ENCODE measurements at regions not wholly inside any gene's neighbourhood (a gene's known extent, or its start where the extent isn't known, plus 50 kb on each side); places are given as distances from the start of the nearest gene placed in this dataset.

DNA sequence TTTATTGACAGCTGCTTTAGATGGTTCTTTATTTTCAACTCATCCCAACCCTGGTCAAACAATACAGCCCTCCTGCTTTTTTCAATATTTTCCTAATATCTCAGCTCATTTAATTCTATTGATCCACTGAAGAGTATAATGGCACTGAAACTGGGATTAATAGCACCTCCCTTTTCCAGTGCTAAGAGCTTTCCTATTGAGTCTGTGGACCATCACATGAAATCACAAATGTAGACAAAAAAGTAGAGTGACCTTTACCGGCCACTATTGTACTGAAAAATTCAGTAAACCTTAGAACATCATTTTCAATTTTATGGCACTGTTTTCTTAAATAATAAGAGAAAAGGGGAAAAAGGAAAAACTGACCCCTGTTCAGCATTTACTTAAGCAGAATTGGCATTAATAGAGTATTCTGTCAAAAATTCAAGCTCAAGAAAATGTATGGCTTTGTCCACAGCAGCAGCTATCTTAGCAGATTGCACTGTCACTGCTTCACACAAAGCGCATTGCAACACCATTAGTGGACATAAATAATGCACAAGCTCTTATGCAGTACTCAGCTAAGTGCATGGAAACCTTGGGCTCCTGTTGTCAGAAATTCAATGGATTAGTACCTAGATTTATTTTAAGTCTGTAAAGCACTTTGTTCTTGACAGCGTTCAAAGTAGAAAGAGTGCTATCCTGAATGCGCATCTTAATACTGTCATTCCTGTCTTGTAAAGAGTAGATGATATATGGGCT lies 851.0 kb upstream of the KLHL1 start:
- TF ChIP-seq, protein P1, sequence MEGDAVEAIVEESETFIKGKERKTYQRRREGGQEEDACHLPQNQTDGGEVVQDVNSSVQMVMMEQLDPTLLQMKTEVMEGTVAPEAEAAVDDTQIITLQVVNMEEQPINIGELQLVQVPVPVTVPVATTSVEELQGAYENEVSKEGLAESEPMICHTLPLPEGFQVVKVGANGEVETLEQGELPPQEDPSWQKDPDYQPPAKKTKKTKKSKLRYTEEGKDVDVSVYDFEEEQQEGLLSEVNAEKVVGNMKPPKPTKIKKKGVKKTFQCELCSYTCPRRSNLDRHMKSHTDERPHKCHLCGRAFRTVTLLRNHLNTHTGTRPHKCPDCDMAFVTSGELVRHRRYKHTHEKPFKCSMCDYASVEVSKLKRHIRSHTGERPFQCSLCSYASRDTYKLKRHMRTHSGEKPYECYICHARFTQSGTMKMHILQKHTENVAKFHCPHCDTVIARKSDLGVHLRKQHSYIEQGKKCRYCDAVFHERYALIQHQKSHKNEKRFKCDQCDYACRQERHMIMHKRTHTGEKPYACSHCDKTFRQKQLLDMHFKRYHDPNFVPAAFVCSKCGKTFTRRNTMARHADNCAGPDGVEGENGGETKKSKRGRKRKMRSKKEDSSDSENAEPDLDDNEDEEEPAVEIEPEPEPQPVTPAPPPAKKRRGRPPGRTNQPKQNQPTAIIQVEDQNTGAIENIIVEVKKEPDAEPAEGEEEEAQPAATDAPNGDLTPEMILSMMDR (IDR thresholded peaks at IDR 0.05; ENCODE audit: insufficient read depth, low read length, poor library complexity, severe bottlenecking) = no peak

DNA sequence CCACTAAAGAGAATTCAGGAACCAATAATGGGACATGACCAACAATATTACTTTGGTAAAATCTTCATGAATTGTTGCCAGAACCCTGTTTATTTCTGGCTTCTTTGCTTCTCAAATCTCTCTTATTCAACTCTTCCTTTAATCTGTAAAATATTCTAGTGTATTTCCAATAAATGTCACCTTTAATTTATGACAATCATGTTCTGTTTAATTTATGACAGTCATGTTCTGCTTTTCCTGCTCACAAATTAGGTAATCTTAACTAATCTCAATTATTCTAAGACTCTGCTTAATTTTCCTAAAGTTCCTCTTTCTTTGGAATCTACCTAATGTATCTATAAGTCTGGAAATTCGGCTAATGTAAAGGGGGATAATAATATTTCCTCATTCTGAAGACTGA lies 847.6 kb upstream of the KLHL1 start:
- Histone ChIP-seq H3K36me3 (ENCODE audit: control insufficient read depth, insufficient read depth, low read length) (no peaks in the 10 kb centered on the region), H3K27me3 (ENCODE audit: control insufficient read depth, insufficient read depth, low read length) (no peaks in the 10 kb centered on the region), H3K4me3 (ENCODE audit: low read depth, low read length) (no peak overlapping the region)
- DNase-seq (ENCODE audit: low read depth) = no peak
- TF ChIP-seq, protein P1 (IDR thresholded peaks at IDR 0.05; ENCODE audit: insufficient read depth, low read length, poor library complexity, severe bottlenecking) = no peak

More for the DNA sequence above, 851.0 kb upstream of the KLHL1 start:
- Histone ChIP-seq H3K36me3 (ENCODE audit: control insufficient read depth, insufficient read depth, low read length) (no peaks in the 10 kb centered on the region), H3K27me3 (ENCODE audit: control insufficient read depth, insufficient read depth, low read length) (no peaks in the 10 kb centered on the region), H3K4me3 (ENCODE audit: low read depth, low read length) (no peak overlapping the region)
- no peak for DNase-seq (ENCODE audit: low read depth)

DNA sequence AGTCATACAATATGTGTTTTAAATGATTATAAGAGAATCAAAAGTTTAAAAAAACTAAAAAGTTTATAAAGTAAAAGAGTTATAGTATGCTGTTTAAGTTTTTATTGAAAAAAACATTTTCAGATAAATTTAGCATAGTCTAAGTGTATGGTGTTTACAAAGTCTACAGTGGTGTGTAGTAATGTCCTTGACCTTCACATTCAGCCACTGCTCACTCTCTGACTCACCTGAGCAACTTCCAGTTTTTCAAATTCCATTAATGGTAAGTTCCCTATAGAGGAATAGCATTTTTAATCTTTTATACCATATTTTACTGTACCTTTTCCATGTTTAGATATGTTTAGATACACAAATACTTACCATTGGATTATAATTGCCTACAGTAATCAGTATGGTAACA lies 842.4 kb upstream of the KLHL1 start:
- TF ChIP-seq, protein P1 (IDR thresholded peaks at IDR 0.05; ENCODE audit: insufficient read depth, low read length, poor library complexity, severe bottlenecking) = no peak
- no peaks in the 10 kb centered on the region for H3K36me3 ChIP-seq (ENCODE audit: control insufficient read depth, insufficient read depth, low read length)

DNA sequence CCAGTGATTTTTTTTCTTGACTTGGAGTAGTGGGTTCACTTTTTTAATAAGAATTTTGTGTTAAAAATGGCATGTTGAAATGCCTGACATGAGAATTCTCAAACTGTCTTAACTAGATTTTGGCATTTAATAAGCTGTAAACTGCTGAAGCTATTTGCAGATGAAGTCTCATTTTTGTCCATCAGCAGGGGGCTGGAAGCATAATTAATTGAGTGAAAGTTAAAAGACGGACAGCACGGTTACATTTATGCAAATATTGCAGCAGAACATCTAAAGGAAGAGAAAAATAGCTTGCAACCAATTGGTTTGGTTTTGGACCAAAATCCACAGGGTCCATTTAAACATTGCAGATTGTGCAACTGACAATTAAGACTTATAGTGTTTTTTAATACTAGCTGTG lies 837.3 kb upstream of the KLHL1 start:
- no peak for DNase-seq (ENCODE audit: low read depth)
- TF ChIP-seq, protein P1 (IDR thresholded peaks at IDR 0.05; ENCODE audit: insufficient read depth, low read length, poor library complexity, severe bottlenecking) = no peak
- no peaks in the 10 kb centered on the region for H3K27me3 ChIP-seq (ENCODE audit: control insufficient read depth, insufficient read depth, low read length)
- H3K4me3 ChIP-seq (ENCODE audit: low read depth, low read length) = no peak overlapping the region
- no peaks in the 10 kb centered on the region for H3K36me3 ChIP-seq (ENCODE audit: control insufficient read depth, insufficient read depth, low read length)

More for the DNA sequence above, 842.4 kb upstream of the KLHL1 start:
- H3K4me3 ChIP-seq (ENCODE audit: low read depth, low read length) = no peak overlapping the region
- DNase-seq (ENCODE audit: low read depth) = no peak
- H3K27me3 ChIP-seq (ENCODE audit: control insufficient read depth, insufficient read depth, low read length) = no peaks in the 10 kb centered on the region

DNA sequence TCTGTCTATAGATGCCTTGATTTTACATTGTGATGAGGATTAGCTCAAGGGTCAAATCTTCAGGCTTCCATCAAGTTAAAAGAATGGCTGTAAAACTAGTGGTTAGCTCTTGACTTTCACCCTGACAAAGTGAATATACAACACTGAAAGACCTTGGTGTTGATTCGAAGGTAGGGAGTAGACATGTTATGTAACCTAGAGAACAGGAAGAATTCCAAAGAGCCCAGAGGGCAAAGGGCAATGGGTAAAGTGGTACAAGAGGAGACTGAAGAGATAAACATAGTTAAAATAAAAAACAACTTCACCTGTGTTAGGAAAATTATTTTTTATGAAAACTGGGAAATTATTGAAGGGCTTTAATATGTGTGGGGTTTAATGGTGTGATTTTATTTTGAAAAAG lies 833.2 kb upstream of the KLHL1 start:
- DNase-seq (ENCODE audit: low read depth) = no peak
- Histone ChIP-seq H3K36me3 (ENCODE audit: control insufficient read depth, insufficient read depth, low read length) (no peaks in the 10 kb centered on the region), H3K4me3 (ENCODE audit: low read depth, low read length) (no peak overlapping the region), H3K27me3 (ENCODE audit: control insufficient read depth, insufficient read depth, low read length) (no peaks in the 10 kb centered on the region)
- TF ChIP-seq, protein P1 (IDR thresholded peaks at IDR 0.05; ENCODE audit: insufficient read depth, low read length, poor library complexity, severe bottlenecking) = no peak

DNA sequence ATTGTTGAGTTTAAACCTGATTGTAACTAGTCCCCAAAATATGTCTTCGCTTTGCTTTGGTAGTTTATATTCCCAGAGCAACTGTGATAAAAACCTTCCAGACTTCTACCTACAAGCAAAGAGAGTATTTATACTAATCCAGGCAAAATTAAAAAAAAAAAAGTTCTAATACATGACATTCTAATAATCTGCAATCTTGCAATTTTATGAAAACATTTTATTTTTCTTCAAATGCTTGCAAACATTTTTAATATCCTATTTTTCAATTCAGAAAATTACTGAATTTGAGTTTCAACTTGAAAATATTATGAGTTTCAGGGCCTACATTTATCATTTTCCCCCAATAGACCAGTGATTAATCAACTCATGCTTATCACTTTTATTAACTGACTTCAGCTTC lies 830.2 kb upstream of the KLHL1 start:
- H3K36me3 ChIP-seq (ENCODE audit: control insufficient read depth, insufficient read depth, low read length) = no peaks in the 10 kb centered on the region
- TF ChIP-seq, protein P1 (IDR thresholded peaks at IDR 0.05; ENCODE audit: insufficient read depth, low read length, poor library complexity, severe bottlenecking) = no peak
- no peaks in the 10 kb centered on the region for H3K27me3 ChIP-seq (ENCODE audit: control insufficient read depth, insufficient read depth, low read length)
- DNase-seq (ENCODE audit: low read depth) = no peak
- H3K4me3 ChIP-seq (ENCODE audit: low read depth, low read length) = no peak overlapping the region

Data from kidney epithelial cell (primary cell).